ENCODE measurements at regions not wholly inside any gene's neighbourhood (a gene's known extent, or its start where the extent isn't known, plus 50 kb on each side); places are given as distances from the start of the nearest gene placed in this dataset.
"Not testable (repeated sequence)": the region's sequence is repeated elsewhere in the genome, so short reads cannot be mapped to it uniquely, and the experiment has no call there.

DNA sequence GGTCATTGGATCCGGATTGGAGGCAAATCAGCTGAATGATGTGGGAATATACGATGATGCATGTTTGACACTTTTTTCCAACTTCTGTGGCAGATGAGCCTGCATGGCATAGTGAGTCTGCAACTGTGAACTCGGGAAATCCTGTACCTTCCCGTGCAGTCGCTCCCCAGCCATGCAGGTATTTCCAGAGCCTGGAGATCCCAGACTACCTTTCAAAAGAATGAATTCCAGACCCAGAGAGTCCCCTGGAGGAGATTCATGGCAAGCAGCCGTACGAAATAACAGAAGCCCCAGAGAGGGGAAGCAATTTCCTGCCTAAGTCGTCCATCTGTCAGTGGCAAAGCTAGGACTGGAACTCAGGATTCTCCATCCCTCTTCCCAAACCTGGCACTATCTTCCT is 75.7 kb upstream of the FAM20A start:
- Mint-ChIP-seq H3K27me3 (ENCODE audit: insufficient read depth) (no peaks in the 10 kb centered on the region), H3K27ac (no peak overlapping the region), H3K4me1 (ENCODE audit: low read depth) (no peaks in the 10 kb centered on the region), H3K4me3 (no peak overlapping the region), H3K36me3 (ENCODE audit: low read depth) (no peaks in the 10 kb centered on the region), H3K9me3 (peaks cover 8% of the 10 kb centered on the region)
- no peak for DNase-seq
- TF ChIP-seq, protein P1, sequence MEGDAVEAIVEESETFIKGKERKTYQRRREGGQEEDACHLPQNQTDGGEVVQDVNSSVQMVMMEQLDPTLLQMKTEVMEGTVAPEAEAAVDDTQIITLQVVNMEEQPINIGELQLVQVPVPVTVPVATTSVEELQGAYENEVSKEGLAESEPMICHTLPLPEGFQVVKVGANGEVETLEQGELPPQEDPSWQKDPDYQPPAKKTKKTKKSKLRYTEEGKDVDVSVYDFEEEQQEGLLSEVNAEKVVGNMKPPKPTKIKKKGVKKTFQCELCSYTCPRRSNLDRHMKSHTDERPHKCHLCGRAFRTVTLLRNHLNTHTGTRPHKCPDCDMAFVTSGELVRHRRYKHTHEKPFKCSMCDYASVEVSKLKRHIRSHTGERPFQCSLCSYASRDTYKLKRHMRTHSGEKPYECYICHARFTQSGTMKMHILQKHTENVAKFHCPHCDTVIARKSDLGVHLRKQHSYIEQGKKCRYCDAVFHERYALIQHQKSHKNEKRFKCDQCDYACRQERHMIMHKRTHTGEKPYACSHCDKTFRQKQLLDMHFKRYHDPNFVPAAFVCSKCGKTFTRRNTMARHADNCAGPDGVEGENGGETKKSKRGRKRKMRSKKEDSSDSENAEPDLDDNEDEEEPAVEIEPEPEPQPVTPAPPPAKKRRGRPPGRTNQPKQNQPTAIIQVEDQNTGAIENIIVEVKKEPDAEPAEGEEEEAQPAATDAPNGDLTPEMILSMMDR (IDR thresholded peaks at IDR 0.05): no peak

DNA sequence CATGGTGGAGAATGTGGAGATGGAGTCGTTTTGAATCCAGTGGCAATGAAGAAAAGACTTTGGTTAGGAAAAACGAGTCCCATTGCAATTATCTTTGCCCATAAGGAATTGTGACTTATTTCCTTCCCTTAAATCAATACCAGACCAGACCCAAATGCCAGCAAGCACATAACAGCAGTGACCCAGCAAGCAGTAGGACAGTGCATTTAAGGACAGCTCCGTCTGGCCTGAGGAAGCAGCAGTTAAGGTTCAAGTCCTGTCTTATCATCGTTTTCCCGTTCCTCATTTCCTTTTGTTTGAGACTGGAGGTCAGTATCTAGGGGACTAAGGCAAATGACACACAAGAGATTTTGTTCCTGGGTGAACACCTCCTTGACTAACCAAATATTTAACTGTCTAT is 74.6 kb upstream of the FAM20A start:
- Mint-ChIP-seq H3K4me3 (no peak overlapping the region), H3K4me1 (ENCODE audit: low read depth) (no peaks in the 10 kb centered on the region), H3K9me3 (peaks cover 17% of the 10 kb centered on the region), H3K27ac (no peak overlapping the region), H3K27me3 (ENCODE audit: insufficient read depth) (no peaks in the 10 kb centered on the region), H3K36me3 (ENCODE audit: low read depth) (no peaks in the 10 kb centered on the region)
- TF ChIP-seq, protein P1 (IDR thresholded peaks at IDR 0.05): no peak
- no peak for DNase-seq

DNA sequence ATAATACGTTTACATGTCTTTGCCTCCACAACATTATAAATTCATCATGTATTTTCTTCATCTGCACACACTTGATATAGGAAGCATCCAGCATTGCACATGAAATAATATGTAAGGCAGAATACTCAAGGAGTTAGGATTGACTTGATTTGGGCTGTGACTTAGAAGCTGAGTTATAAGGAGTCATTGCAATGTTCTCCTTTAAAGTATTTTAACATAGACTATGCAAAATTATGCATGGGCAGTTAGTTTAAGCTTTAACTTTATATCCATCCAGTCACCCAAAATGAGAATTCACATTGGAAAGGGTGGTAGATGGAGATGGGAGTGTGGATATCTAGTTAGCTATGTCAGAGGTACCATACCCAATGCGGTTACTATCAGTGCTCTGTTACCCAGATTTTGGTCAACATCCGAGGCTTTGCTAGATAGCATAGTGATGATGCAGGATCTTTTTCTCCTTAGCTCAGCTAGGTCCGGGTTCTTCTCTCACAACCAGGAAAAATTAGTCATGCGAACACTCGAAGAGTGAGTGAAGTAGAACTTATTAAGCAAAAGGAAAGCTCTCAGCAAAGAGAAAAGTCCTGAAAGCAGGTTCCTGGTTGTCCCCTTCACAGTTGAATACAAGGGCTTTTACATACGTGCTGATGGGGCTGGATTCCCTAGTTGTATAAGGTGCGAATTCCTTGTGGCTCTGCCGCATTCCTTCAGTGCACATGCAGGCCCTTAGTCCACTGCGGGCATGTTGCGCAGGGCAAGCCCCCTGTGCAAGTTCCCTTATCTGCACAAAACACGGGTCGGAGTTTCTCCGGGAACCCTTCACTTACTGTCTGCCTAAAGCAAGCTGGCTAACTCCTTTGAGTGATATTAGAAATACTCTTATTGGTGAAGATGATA is 73.1 kb upstream of the FAM20A start:
- Mint-ChIP-seq H3K27ac (no peak overlapping the region), H3K4me3 (no peak overlapping the region), H3K27me3 (ENCODE audit: insufficient read depth) (no peaks in the 10 kb centered on the region), H3K9me3 (peaks cover 19% of the 10 kb centered on the region), H3K36me3 (ENCODE audit: low read depth) (no peaks in the 10 kb centered on the region), H3K4me1 (ENCODE audit: low read depth) (no peaks in the 10 kb centered on the region)
- no peak for DNase-seq
- TF ChIP-seq, protein P1 (IDR thresholded peaks at IDR 0.05): no peak

DNA sequence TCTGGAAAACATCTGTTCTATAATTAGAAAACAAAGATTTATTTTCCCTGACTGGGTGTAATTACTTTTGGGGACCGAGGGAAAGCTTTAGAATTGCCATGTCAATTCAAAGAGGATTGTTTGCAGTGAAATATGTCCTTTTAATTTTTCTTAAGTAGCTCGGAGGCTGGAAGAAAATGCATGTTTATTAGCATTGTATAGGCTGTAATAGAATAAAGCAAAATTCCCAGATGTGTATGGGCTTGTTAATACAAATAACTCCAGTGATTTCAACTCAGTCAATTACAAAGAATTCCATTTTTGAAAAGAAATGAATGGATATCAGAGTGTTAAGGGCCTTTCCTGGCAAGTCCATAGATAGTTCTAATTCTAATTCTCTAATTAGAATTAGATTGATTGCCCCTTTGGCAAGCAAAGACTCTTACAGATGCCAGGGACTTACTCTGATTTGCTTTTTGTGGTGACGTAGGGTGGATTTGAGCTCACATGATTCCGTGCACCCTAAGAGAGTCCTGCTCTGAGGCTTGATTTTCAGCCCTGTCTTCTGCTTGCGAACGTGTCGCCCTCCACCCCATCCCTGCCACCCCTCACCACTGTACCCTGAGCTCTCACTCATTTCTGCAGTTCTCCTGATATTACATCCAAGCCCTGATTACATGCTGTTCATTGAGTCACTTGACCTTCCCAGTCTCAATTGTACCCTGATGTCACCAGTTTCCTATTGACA is 70.0 kb upstream of the FAM20A start:
- Mint-ChIP-seq H3K36me3 (ENCODE audit: low read depth) (no peaks in the 10 kb centered on the region), H3K27ac (no peak overlapping the region), H3K27me3 (ENCODE audit: insufficient read depth) (no peaks in the 10 kb centered on the region), H3K9me3 (peaks cover 26% of the 10 kb centered on the region), H3K4me3 (no peak overlapping the region), H3K4me1 (ENCODE audit: low read depth) (no peaks in the 10 kb centered on the region)
- DNase-seq: no peak
- TF ChIP-seq, protein P1 (IDR thresholded peaks at IDR 0.05): no peak

DNA sequence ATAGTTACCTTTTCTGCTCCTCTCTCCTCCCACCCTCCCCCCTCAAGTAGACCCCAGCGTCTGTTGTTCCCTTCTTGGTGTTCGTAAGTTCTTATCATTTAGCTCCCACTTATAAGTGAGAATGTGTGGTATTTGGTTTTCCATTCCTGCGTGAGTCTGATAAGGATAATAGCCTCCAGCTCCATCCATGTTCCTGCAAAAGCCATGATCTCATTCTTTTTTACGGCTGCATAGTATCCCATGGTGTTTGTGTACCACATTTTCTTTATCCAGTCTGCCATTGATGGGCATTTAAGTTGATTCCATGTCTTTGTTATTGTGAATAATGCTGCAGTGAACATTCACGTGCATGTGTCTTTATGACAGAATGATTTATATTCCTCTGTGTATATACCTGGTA is 65.3 kb upstream of the FAM20A start:
- not testable (repeated sequence) for H3K36me3 Mint-ChIP-seq (ENCODE audit: low read depth); H3K4me3 Mint-ChIP-seq; H3K27ac Mint-ChIP-seq; H3K27me3 Mint-ChIP-seq (ENCODE audit: insufficient read depth); DNase-seq; H3K4me1 Mint-ChIP-seq (ENCODE audit: low read depth)
- H3K9me3 Mint-ChIP-seq: peaks cover 23% of the 10 kb centered on the region

DNA sequence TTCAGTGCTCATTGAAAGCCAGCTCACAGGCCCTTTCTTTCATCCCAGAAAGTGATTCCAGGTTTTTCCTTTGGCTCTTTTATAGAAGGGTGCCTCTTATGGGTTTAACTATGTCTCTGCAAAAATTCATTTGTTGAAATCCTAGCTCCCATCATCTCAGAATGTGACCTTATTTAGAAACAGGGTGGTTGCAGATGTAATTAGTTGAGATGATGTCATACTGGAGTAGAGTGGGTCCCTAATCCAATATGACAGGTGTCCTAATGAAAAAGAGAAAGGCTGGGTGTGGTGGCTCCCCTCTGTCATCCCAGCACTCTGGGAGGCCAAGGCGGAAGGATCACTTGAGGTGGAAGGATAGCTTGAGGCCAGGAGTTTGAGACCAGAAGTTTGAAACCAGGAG is 64.2 kb upstream of the FAM20A start:
- no peak overlapping the region for H3K4me3 Mint-ChIP-seq
- H3K9me3 Mint-ChIP-seq: peaks cover 17% of the 10 kb centered on the region
- no peak overlapping the region for H3K27ac Mint-ChIP-seq
- TF ChIP-seq, protein P1 (IDR thresholded peaks at IDR 0.05): no peak
- no peaks in the 10 kb centered on the region for H3K27me3 Mint-ChIP-seq (ENCODE audit: insufficient read depth)
- no peak for DNase-seq
- no peaks in the 10 kb centered on the region for H3K36me3 Mint-ChIP-seq (ENCODE audit: low read depth)
- no peaks in the 10 kb centered on the region for H3K4me1 Mint-ChIP-seq (ENCODE audit: low read depth)
